ENCODE measurements at regions not wholly inside any gene's neighbourhood (a gene's known extent, or its start where the extent isn't known, plus 50 kb on each side); places are given as distances from the start of the nearest gene placed in this dataset.

GRCh38 chr1:5575396-5575940 is 416.8 kb downstream of the NPHP4 start:
- H3K4me3 ChIP-seq: no peak overlapping the region
- H3K9me3 ChIP-seq: no peaks in the 10 kb centered on the region
- intact Hi-C loops (cut with DNase I): no loop called here
- 39% methylated on average over 2 of the region's 5 CpGs for WGBS (ENCODE audit: insufficient coverage, low coverage, low lambda C conversion rate, missing lambda C conversion rate)
- DNase-seq (no peak), ATAC-seq (no peak)
- TF ChIP-seq POLR2A (IDR thresholded peaks at IDR 0.05) (no peak), CTCF (IDR thresholded peaks at IDR 0.05) (no peak)
- H3K27me3 ChIP-seq: no peaks in the 10 kb centered on the region
- no peak overlapping the region for H3K27ac ChIP-seq
- no peaks in the 10 kb centered on the region for H3K36me3 ChIP-seq
- no peaks in the 10 kb centered on the region for H3K4me1 ChIP-seq

GRCh38 chr1:5574641-5575040 is 417.6 kb downstream of the NPHP4 start:
- whole genome bisulfite sequencing (ENCODE audit: insufficient coverage, low coverage, low lambda C conversion rate, missing lambda C conversion rate): 27% methylated on average over 4 of the region's 4 CpGs
- ATAC-seq (no peak), DNase-seq (no peak)
- Histone ChIP-seq H3K4me3 (no peak overlapping the region), H3K4me1 (no peaks in the 10 kb centered on the region), H3K27me3 (no peaks in the 10 kb centered on the region), H3K36me3 (no peaks in the 10 kb centered on the region), H3K9me3 (no peaks in the 10 kb centered on the region), H3K27ac (no peak overlapping the region)
- intact Hi-C loops (cut with DNase I): no loop called here
- TF ChIP-seq POLR2A (IDR thresholded peaks at IDR 0.05): no peak

GRCh38 chr1:5572794-5573193 is 419.4 kb downstream of the NPHP4 start:
- no peak for DNase-seq
- TF ChIP-seq CTCF (IDR thresholded peaks at IDR 0.05) (no peak), POLR2A (IDR thresholded peaks at IDR 0.05) (no peak)
- intact Hi-C loops (cut with DNase I): no loop called here
- no peak overlapping the region for H3K4me3 ChIP-seq
- no peaks in the 10 kb centered on the region for H3K27me3 ChIP-seq
- 30% methylated on average over 1 of the region's 2 CpGs for WGBS (ENCODE audit: insufficient coverage, low coverage, low lambda C conversion rate, missing lambda C conversion rate)
- no peaks in the 10 kb centered on the region for H3K36me3 ChIP-seq
- H3K4me1 ChIP-seq: no peaks in the 10 kb centered on the region
- no peak overlapping the region for H3K27ac ChIP-seq
- no peak for ATAC-seq
- no peaks in the 10 kb centered on the region for H3K9me3 ChIP-seq

- Histone ChIP-seq H3K4me3 (no peak overlapping the region), H3K36me3 (no peaks in the 10 kb centered on the region), H3K4me1 (no peaks in the 10 kb centered on the region), H3K27me3 (no peaks in the 10 kb centered on the region), H3K27ac (no peak overlapping the region), H3K9me3 (no peaks in the 10 kb centered on the region)
- intact Hi-C loops (cut with DNase I): no loop called here
- 80% methylated on average over 2 of the region's 11 CpGs for WGBS (ENCODE audit: insufficient coverage, low coverage, low lambda C conversion rate, missing lambda C conversion rate)
- no peak for ATAC-seq
- TF ChIP-seq POLR2A (IDR thresholded peaks at IDR 0.05): no peak
- no peak for TF ChIP-seq CTCF (IDR thresholded peaks at IDR 0.05)
- no peak for DNase-seq
Measured at GRCh38 chr1:5571861-5572401, 420.3 kb downstream of the NPHP4 start.

GRCh38 chr1:5571438-5571837 is 420.8 kb downstream of the NPHP4 start:
- H3K27ac ChIP-seq: no peak overlapping the region
- no peak for TF ChIP-seq POLR2A (IDR thresholded peaks at IDR 0.05)
- TF ChIP-seq CTCF (IDR thresholded peaks at IDR 0.05): no peak
- H3K4me3 ChIP-seq: no peak overlapping the region
- ATAC-seq (no peak), DNase-seq (no peak)
- H3K4me1 ChIP-seq: no peaks in the 10 kb centered on the region
- H3K27me3 ChIP-seq: no peaks in the 10 kb centered on the region
- 58% methylated on average over 4 of the region's 5 CpGs for WGBS (ENCODE audit: insufficient coverage, low coverage, low lambda C conversion rate, missing lambda C conversion rate)
- H3K9me3 ChIP-seq: no peaks in the 10 kb centered on the region
- intact Hi-C loops (cut with DNase I): no loop called here
- H3K36me3 ChIP-seq: no peaks in the 10 kb centered on the region

Measured in right lobe of liver (tissue), 6 donors.